GM23338 (cell line): ENCODE measurements at regions not wholly inside any gene's neighbourhood (a gene's known extent, or its start where the extent isn't known, plus 50 kb on each side); places are given as distances from the start of the nearest gene placed in this dataset.

Experiments used
- ATAC-seq: fragments of 200-7000 bp; cut with Tn5 transposase; 3 replicates; pipeline ENCODE4 v1.9.1; 2020
- DNase-seq: peaks from one replicate; pipeline ENCODE4 v3.0.0-alpha.2; 2015; ENCODE audit warnings: low spot score
- H2AFZ ChIP-seq: fragments of 200-600 bp; sonication (generic); 2 replicates; pipeline ENCODE4 v1.8.0; 2016; ENCODE audit warnings: antibody characterized with exemption, mild to moderate bottlenecking, moderate library complexity
- H3F3A ChIP-seq: fragments of 200-600 bp; sonication (generic); replicated peaks from 2 replicates; pipeline ENCODE4 v1.8.0; 2017; ENCODE audit warnings: antibody characterized with exemption, mixed run types, low read depth
- H3K27ac ChIP-seq: fragments of 200-600 bp; sonication (generic); 2 replicates; pipeline ENCODE4 v1.6.1; 2016; ENCODE audit warnings: low read depth
- H3K27me3 ChIP-seq: fragments of 200-600 bp; sonication (generic); 2 replicates; pipeline ENCODE4 v1.8.0; 2016; ENCODE audit warnings: mild to moderate bottlenecking, mixed run types, moderate library complexity; ENCODE audit not compliant: insufficient read depth
- H3K36me3 ChIP-seq: fragments of 200-600 bp; sonication (generic); 2 replicates; pipeline ENCODE4 v1.8.0; 2016; ENCODE audit warnings: mild to moderate bottlenecking; ENCODE audit not compliant: insufficient read depth
- H3K4me1 ChIP-seq: fragments of 200-600 bp; sonication (generic); 2 replicates; pipeline ENCODE4 v1.8.0; 2016; ENCODE audit warnings: mild to moderate bottlenecking, moderate library complexity; ENCODE audit not compliant: insufficient read depth
- H3K4me2 ChIP-seq: fragments of 200-600 bp; sonication (generic); 2 replicates; pipeline ENCODE4 v1.7.1; 2017; ENCODE audit warnings: mixed run types
- H3K4me3 ChIP-seq: fragments of 200-600 bp; sonication (generic); 2 replicates; pipeline ENCODE4 v1.6.1; 2016; ENCODE audit warnings: mixed run types
- H3K79me2 ChIP-seq: fragments of 200-600 bp; sonication (generic); replicated peaks from 2 replicates; pipeline ENCODE4 v1.8.0; 2017; ENCODE audit warnings: mild to moderate bottlenecking; ENCODE audit not compliant: insufficient read depth
- H3K9me2 ChIP-seq: fragments of 200-600 bp; sonication (generic); 2 replicates; pipeline ENCODE4 v1.8.0; 2017; ENCODE audit not compliant: insufficient read depth
- H4K20me1 ChIP-seq: fragments of 200-600 bp; sonication (generic); replicated peaks from 2 replicates; pipeline ENCODE4 v1.8.0; 2017; ENCODE audit warnings: mild to moderate bottlenecking; ENCODE audit not compliant: insufficient read depth
- H3K27ac Mint-ChIP-seq: 2 replicates; pipeline ENCODE4 v1.8.0; 2020; ENCODE audit warnings: inconsistent platforms, mild to moderate bottlenecking, moderate library complexity, mixed read lengths
- H3K27me3 Mint-ChIP-seq: 3 replicates; pipeline ENCODE4 v1.8.0; 2022; ENCODE audit warnings: low read depth, mild to moderate bottlenecking, moderate library complexity, mixed read lengths, inconsistent platforms; ENCODE audit not compliant: insufficient read depth, poor library complexity
- H3K36me3 Mint-ChIP-seq: 3 replicates; pipeline ENCODE4 v1.8.0; 2021; ENCODE audit warnings: low read depth, mild to moderate bottlenecking, inconsistent platforms, moderate library complexity, mixed read lengths
- H3K4me1 Mint-ChIP-seq: 3 replicates; pipeline ENCODE4 v1.8.0; 2020; ENCODE audit warnings: mild to moderate bottlenecking, inconsistent platforms, mixed read lengths
- H3K4me3 Mint-ChIP-seq: 3 replicates; pipeline ENCODE4 v1.8.0; 2021; ENCODE audit warnings: moderate library complexity, mild to moderate bottlenecking, inconsistent platforms, mixed read lengths
- H3K9me3 Mint-ChIP-seq: 3 replicates; pipeline ENCODE4 v1.8.0; 2020; ENCODE audit warnings: moderate library complexity, mild to moderate bottlenecking, inconsistent platforms, mixed read lengths
- CREB1 ChIP-seq: fragments of 250-450 bp; sonication (Bioruptor Pico); IDR thresholded peaks from 2 replicates; pipeline ENCODE4 v1.5.0; 2020; ENCODE audit warnings: low read depth, mild to moderate bottlenecking, moderate library complexity
- CTCF ChIP-seq, 2 experiments: fragments of 200-600 bp in 1 of 2; sonication (generic) in 1 of 2; conservative IDR thresholded peaks; 2 replicates each; pipeline versions ENCODE4 v1.5.1 to v1.6.1; 2016 to 2017; ENCODE audit warnings: antibody characterized with exemption in 2 of 2, low read depth in 2 of 2, mild to moderate bottlenecking in 2 of 2, moderate library complexity in 1 of 2
- ETS1 ChIP-seq: IDR thresholded peaks from 2 replicates; pipeline ENCODE4 v1.6.1; 2016; ENCODE audit warnings: antibody characterized with exemption
- EZH2 ChIP-seq: fragments of 200-600 bp; sonication (generic); IDR thresholded peaks from one replicate; pipeline ENCODE4 v1.8.0; 2017; ENCODE audit warnings: antibody characterized with exemption, mild to moderate bottlenecking, low read depth; ENCODE audit not compliant: unreplicated experiment
- EZH2phosphoT487 ChIP-seq: fragments of 200-600 bp; sonication (generic); IDR thresholded peaks from one replicate; pipeline ENCODE4 v1.8.1; 2018; ENCODE audit warnings: antibody characterized with exemption; ENCODE audit not compliant: unreplicated experiment
- JUNB ChIP-seq: IDR thresholded peaks from one replicate; pipeline ENCODE4 v1.6.1; 2016; ENCODE audit warnings: antibody characterized with exemption; ENCODE audit not compliant: unreplicated experiment
- POLR2AphosphoS5 ChIP-seq: IDR thresholded peaks from 2 replicates; pipeline ENCODE4 v1.6.1; 2016; ENCODE audit warnings: antibody characterized with exemption, low read depth
- REST ChIP-seq: IDR thresholded peaks from one replicate; pipeline ENCODE4 v1.6.1; 2018; ENCODE audit warnings: antibody characterized with exemption; ENCODE audit not compliant: unreplicated experiment
- STAT1 ChIP-seq: IDR thresholded peaks from one replicate; pipeline ENCODE4 v1.6.1; 2016; ENCODE audit warnings: antibody characterized with exemption; ENCODE audit not compliant: unreplicated experiment
- ZNF114 ChIP-seq: fragments of 250-450 bp; sonication (Bioruptor Pico); IDR thresholded peaks from 2 replicates; pipeline ENCODE4 v1.5.0; 2020; ENCODE audit warnings: mild to moderate bottlenecking, moderate library complexity
- ZNF331 ChIP-seq: fragments of 250-450 bp; sonication (Bioruptor Pico); IDR thresholded peaks from 2 replicates; pipeline ENCODE4 v1.5.0; 2020; ENCODE audit warnings: low read depth, mild to moderate bottlenecking, moderate library complexity

- no peak for TF ChIP-seq JUNB
- TF ChIP-seq ZNF114 = no peak
- TF ChIP-seq ZNF331 (CRISPR knock-in tag) = no peak
- TF ChIP-seq STAT1 = no peak
- no peak for TF ChIP-seq REST
- no peak for TF ChIP-seq EZH2
- no peak for TF ChIP-seq CREB1 (CRISPR knock-in tag)
- TF ChIP-seq ETS1 = no peak
- TF ChIP-seq POLR2AphosphoS5 = no peak
- TF ChIP-seq CTCF (conservative IDR thresholded peaks at IDR 0.05; ENCODE audit: low read depth in 2 of 2) = no peak
- TF ChIP-seq EZH2phosphoT487 = no peak
- ATAC-seq = no peak
- peaks cover 3% of the 10 kb centered on the region for H3K9me3 Mint-ChIP-seq
Observed at GRCh38 chr13:34104853-34105252, 286.9 kb downstream of the RFC3 start.

More at GRCh38 chr13:34104853-34105252, 286.9 kb downstream of the RFC3 start:
- no peak overlapping the region for H3K4me3 ChIP-seq
- no peaks in the 10 kb centered on the region for H3F3A ChIP-seq
- no peaks in the 10 kb centered on the region for H3K79me2 ChIP-seq
- H3K27ac ChIP-seq = no peak overlapping the region
- H3K27ac Mint-ChIP-seq = no peak overlapping the region
- no peak overlapping the region for H3K4me2 ChIP-seq
- no peaks in the 10 kb centered on the region for H3K27me3 Mint-ChIP-seq
- no peaks in the 10 kb centered on the region for H3K4me1 ChIP-seq
- no peak overlapping the region for H3K4me3 Mint-ChIP-seq
- peaks cover 5% of the 10 kb centered on the region; the same call in 1 of the 2 replicates for H3K9me2 ChIP-seq
- no peaks in the 10 kb centered on the region; the same call in 2 of the 3 replicates for H3K36me3 Mint-ChIP-seq
- no peak for DNase-seq
- no peaks in the 10 kb centered on the region for H3K4me1 Mint-ChIP-seq
- no peak overlapping the region; the same call in 1 of the 2 replicates for H2AFZ ChIP-seq
- H4K20me1 ChIP-seq = no peaks in the 10 kb centered on the region
- no peaks in the 10 kb centered on the region; the same call in 1 of the 2 replicates for H3K36me3 ChIP-seq
- H3K27me3 ChIP-seq = no peaks in the 10 kb centered on the region
